ENCODE measurements at regions not wholly inside any gene's neighbourhood (a gene's known extent, or its start where the extent isn't known, plus 50 kb on each side); places are given as distances from the start of the nearest gene placed in this dataset.

DNA sequence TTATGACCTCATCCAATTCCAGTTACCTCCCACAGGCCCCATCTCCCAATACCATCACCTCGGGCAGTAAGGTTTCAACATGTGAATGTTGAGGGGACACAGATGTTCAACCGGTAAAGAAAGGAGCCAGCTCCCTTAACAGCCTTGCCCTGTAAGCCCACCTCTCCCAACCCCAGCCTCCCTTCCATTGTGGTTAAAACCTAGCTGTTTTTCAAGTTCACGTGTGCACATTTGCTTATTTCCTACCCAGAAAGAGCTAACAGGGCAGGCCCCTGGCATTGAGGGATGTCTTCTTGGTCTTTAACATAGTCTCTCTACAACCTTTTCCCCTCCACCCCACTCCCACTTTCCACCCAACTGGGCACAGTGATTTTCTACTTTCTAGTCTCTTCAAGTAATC lies 385.7 kb downstream of the FBXW7 start:
- Histone ChIP-seq H3K4me2 (ENCODE audit: low read length) (no peak overlapping the region), H3K4me3 (ENCODE audit: low read length) (no peak overlapping the region), H3K4me1 (ENCODE audit: control insufficient read depth, low read length) (no peaks in the 10 kb centered on the region), H3K27me3 (ENCODE audit: control insufficient read depth, low read length) (no peaks in the 10 kb centered on the region), H3K9me2 (replicated peaks; ENCODE audit: control insufficient read depth, low read length) (no peaks in the 10 kb centered on the region), H3K36me3 (ENCODE audit: control insufficient read depth, low read length) (no peaks in the 10 kb centered on the region), H3K27ac (ENCODE audit: low read depth, low read length) (no peak overlapping the region), H3K79me2 (ENCODE audit: control insufficient read depth, low read length) (no peaks in the 10 kb centered on the region), H4K20me1 (ENCODE audit: control insufficient read depth, insufficient read depth, low read depth, low read length) (no peaks in the 10 kb centered on the region), H3K9me3 (ENCODE audit: control insufficient read depth, insufficient read depth, low read length) (peaks cover 5% of the 10 kb centered on the region; the same call in 1 of the 2 replicates), H3F3A (ENCODE audit: control insufficient read depth, insufficient read depth) (no peaks in the 10 kb centered on the region)
- TF ChIP-seq, protein P1, sequence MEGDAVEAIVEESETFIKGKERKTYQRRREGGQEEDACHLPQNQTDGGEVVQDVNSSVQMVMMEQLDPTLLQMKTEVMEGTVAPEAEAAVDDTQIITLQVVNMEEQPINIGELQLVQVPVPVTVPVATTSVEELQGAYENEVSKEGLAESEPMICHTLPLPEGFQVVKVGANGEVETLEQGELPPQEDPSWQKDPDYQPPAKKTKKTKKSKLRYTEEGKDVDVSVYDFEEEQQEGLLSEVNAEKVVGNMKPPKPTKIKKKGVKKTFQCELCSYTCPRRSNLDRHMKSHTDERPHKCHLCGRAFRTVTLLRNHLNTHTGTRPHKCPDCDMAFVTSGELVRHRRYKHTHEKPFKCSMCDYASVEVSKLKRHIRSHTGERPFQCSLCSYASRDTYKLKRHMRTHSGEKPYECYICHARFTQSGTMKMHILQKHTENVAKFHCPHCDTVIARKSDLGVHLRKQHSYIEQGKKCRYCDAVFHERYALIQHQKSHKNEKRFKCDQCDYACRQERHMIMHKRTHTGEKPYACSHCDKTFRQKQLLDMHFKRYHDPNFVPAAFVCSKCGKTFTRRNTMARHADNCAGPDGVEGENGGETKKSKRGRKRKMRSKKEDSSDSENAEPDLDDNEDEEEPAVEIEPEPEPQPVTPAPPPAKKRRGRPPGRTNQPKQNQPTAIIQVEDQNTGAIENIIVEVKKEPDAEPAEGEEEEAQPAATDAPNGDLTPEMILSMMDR (IDR thresholded peaks at IDR 0.05; ENCODE audit: low read depth, low read length, poor library complexity, severe bottlenecking): no peak
- no peak for TF ChIP-seq EZH2phosphoT487 (IDR thresholded peaks at IDR 0.05; ENCODE audit: borderline replicate concordance, low read length)

DNA sequence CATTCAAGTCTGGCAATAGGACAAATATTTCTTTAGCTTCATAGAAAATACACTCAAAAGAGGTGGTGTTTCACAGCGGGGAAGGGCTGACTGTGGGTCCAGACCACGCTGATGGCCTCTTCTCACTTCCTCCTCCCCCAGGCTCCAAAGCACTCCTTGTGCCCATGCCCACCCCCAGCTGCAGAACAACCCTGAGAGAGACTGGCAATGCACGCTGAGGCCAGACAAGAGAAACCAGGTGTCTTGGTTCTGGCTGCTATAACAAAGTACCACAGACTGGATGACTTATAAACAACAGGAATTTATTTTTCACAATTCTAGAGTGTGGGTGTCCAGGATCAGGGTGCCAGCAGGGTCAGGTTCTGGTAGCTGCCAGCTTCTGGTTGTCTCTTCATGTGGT lies 386.1 kb downstream of the FBXW7 start:
- Histone ChIP-seq H3K36me3 (ENCODE audit: control insufficient read depth, low read length) (no peaks in the 10 kb centered on the region), H3F3A (ENCODE audit: control insufficient read depth, insufficient read depth) (no peaks in the 10 kb centered on the region), H3K9me3 (ENCODE audit: control insufficient read depth, insufficient read depth, low read length) (peaks cover 5% of the 10 kb centered on the region; the same call in 1 of the 2 replicates), H3K9me2 (replicated peaks; ENCODE audit: control insufficient read depth, low read length) (no peaks in the 10 kb centered on the region), H3K4me3 (ENCODE audit: low read length) (no peak overlapping the region), H3K27me3 (ENCODE audit: control insufficient read depth, low read length) (no peaks in the 10 kb centered on the region), H4K20me1 (ENCODE audit: control insufficient read depth, insufficient read depth, low read depth, low read length) (no peaks in the 10 kb centered on the region), H3K27ac (ENCODE audit: low read depth, low read length) (no peak overlapping the region), H3K4me2 (ENCODE audit: low read length) (no peak overlapping the region), H3K4me1 (ENCODE audit: control insufficient read depth, low read length) (no peaks in the 10 kb centered on the region), H3K79me2 (ENCODE audit: control insufficient read depth, low read length) (no peaks in the 10 kb centered on the region)
- no peak for TF ChIP-seq EZH2phosphoT487 (IDR thresholded peaks at IDR 0.05; ENCODE audit: borderline replicate concordance, low read length)

- Histone ChIP-seq H3K4me2 (ENCODE audit: low read length) (no peak overlapping the region), H3F3A (ENCODE audit: control insufficient read depth, insufficient read depth) (no peaks in the 10 kb centered on the region), H3K9me2 (replicated peaks; ENCODE audit: control insufficient read depth, low read length) (no peaks in the 10 kb centered on the region), H3K27me3 (ENCODE audit: control insufficient read depth, low read length) (no peaks in the 10 kb centered on the region), H3K27ac (ENCODE audit: low read depth, low read length) (no peak overlapping the region), H3K4me3 (ENCODE audit: low read length) (no peak overlapping the region), H3K36me3 (ENCODE audit: control insufficient read depth, low read length) (no peaks in the 10 kb centered on the region), H3K9me3 (ENCODE audit: control insufficient read depth, insufficient read depth, low read length) (peaks cover 5% of the 10 kb centered on the region; the same call in 1 of the 2 replicates), H3K79me2 (ENCODE audit: control insufficient read depth, low read length) (no peaks in the 10 kb centered on the region), H3K4me1 (ENCODE audit: control insufficient read depth, low read length) (no peaks in the 10 kb centered on the region), H4K20me1 (ENCODE audit: control insufficient read depth, insufficient read depth, low read depth, low read length) (no peaks in the 10 kb centered on the region)
- TF ChIP-seq EZH2phosphoT487 (IDR thresholded peaks at IDR 0.05; ENCODE audit: borderline replicate concordance, low read length): no peak
- TF ChIP-seq, protein P1 (IDR thresholded peaks at IDR 0.05; ENCODE audit: low read depth, low read length, poor library complexity, severe bottlenecking): no peak
Observed at GRCh38 chr4:152148057-152148456, 387.2 kb upstream of the GATB start.

GRCh38 chr4:152146244-152146643 lies 385.4 kb upstream of the GATB start:
- no peaks in the 10 kb centered on the region for H3K9me2 ChIP-seq (replicated peaks; ENCODE audit: control insufficient read depth, low read length)
- no peaks in the 10 kb centered on the region for H3K4me1 ChIP-seq (ENCODE audit: control insufficient read depth, low read length)
- H3K9me3 ChIP-seq (ENCODE audit: control insufficient read depth, insufficient read depth, low read length): peaks cover 5% of the 10 kb centered on the region; the same call in 1 of the 2 replicates
- H3K27ac ChIP-seq (ENCODE audit: low read depth, low read length): no peak overlapping the region
- no peaks in the 10 kb centered on the region for H3K79me2 ChIP-seq (ENCODE audit: control insufficient read depth, low read length)
- TF ChIP-seq EZH2phosphoT487 (IDR thresholded peaks at IDR 0.05; ENCODE audit: borderline replicate concordance, low read length): no peak
- TF ChIP-seq, protein P1 (IDR thresholded peaks at IDR 0.05; ENCODE audit: low read depth, low read length, poor library complexity, severe bottlenecking): no peak
- no peaks in the 10 kb centered on the region for H3F3A ChIP-seq (ENCODE audit: control insufficient read depth, insufficient read depth)
- no peaks in the 10 kb centered on the region for H4K20me1 ChIP-seq (ENCODE audit: control insufficient read depth, insufficient read depth, low read depth, low read length)
- no peaks in the 10 kb centered on the region for H3K36me3 ChIP-seq (ENCODE audit: control insufficient read depth, low read length)
- no peak overlapping the region for H3K4me3 ChIP-seq (ENCODE audit: low read length)
- no peak overlapping the region for H3K4me2 ChIP-seq (ENCODE audit: low read length)
- H3K27me3 ChIP-seq (ENCODE audit: control insufficient read depth, low read length): no peaks in the 10 kb centered on the region

Measured in DOHH2 (cell line).